ENCODE measurements at regions not wholly inside any gene's neighbourhood (a gene's known extent, or its start where the extent isn't known, plus 50 kb on each side); places are given as distances from the start of the nearest gene placed in this dataset.

- TF ChIP-seq GATA3 (IDR thresholded peaks at IDR 0.05; ENCODE audit: low read depth, low read length) = no peak
- no peak for TF ChIP-seq GATA2 (IDR thresholded peaks at IDR 0.05; ENCODE audit: low read depth, low read length)
Observed at GRCh38 chr5:57850109-57850508, 367.5 kb upstream of the ACTBL2 start.

- TF ChIP-seq GATA3 (IDR thresholded peaks at IDR 0.05; ENCODE audit: low read depth, low read length) (no peak), GATA2 (IDR thresholded peaks at IDR 0.05; ENCODE audit: low read depth, low read length) (no peak)
Observed at GRCh38 chr5:57845025-57845424, 362.4 kb upstream of the ACTBL2 start.

GRCh38 chr5:57844410-57844809, 361.8 kb upstream of the ACTBL2 start:
- no peak for TF ChIP-seq GATA2 (IDR thresholded peaks at IDR 0.05; ENCODE audit: low read depth, low read length)
- no peak for TF ChIP-seq GATA3 (IDR thresholded peaks at IDR 0.05; ENCODE audit: low read depth, low read length)

- no peak for TF ChIP-seq GATA2 (IDR thresholded peaks at IDR 0.05; ENCODE audit: low read depth, low read length)
- TF ChIP-seq GATA3 (IDR thresholded peaks at IDR 0.05; ENCODE audit: low read depth, low read length) = no peak
Observed at GRCh38 chr5:57843059-57843367, 360.4 kb upstream of the ACTBL2 start.

GRCh38 chr5:57842364-57843058, 359.9 kb upstream of the ACTBL2 start:
- TF ChIP-seq GATA2 (IDR thresholded peaks at IDR 0.05; ENCODE audit: low read depth, low read length) (no peak), GATA3 (IDR thresholded peaks at IDR 0.05; ENCODE audit: low read depth, low read length) (no peak)

- TF ChIP-seq GATA2 (IDR thresholded peaks at IDR 0.05; ENCODE audit: low read depth, low read length) = no peak
- no peak for TF ChIP-seq GATA3 (IDR thresholded peaks at IDR 0.05; ENCODE audit: low read depth, low read length)
Observed at GRCh38 chr5:57841676-57842363, 359.2 kb upstream of the ACTBL2 start.

GRCh38 chr5:57839437-57840079, 356.9 kb upstream of the ACTBL2 start:
- TF ChIP-seq GATA2 (IDR thresholded peaks at IDR 0.05; ENCODE audit: low read depth, low read length) (no peak), GATA3 (IDR thresholded peaks at IDR 0.05; ENCODE audit: low read depth, low read length) (no peak)

GRCh38 chr5:57839025-57839424, 356.4 kb upstream of the ACTBL2 start:
- TF ChIP-seq GATA2 (IDR thresholded peaks at IDR 0.05; ENCODE audit: low read depth, low read length) = no peak

GRCh38 chr5:57836921-57837320, 354.3 kb upstream of the ACTBL2 start:
- TF ChIP-seq GATA3 (IDR thresholded peaks at IDR 0.05; ENCODE audit: low read depth, low read length) (no peak), GATA2 (IDR thresholded peaks at IDR 0.05; ENCODE audit: low read depth, low read length) (no peak)

GRCh38 chr5:57836331-57836730, 353.7 kb upstream of the ACTBL2 start:
- TF ChIP-seq GATA3 (IDR thresholded peaks at IDR 0.05; ENCODE audit: low read depth, low read length) (no peak), GATA2 (IDR thresholded peaks at IDR 0.05; ENCODE audit: low read depth, low read length) (no peak)

GRCh38 chr5:57834829-57835608, 352.4 kb upstream of the ACTBL2 start:
- TF ChIP-seq GATA2 (IDR thresholded peaks at IDR 0.05; ENCODE audit: low read depth, low read length) = no peak
- no peak for TF ChIP-seq GATA3 (IDR thresholded peaks at IDR 0.05; ENCODE audit: low read depth, low read length)

- TF ChIP-seq GATA2 (IDR thresholded peaks at IDR 0.05; ENCODE audit: low read depth, low read length) = no peak
- no peak for TF ChIP-seq GATA3 (IDR thresholded peaks at IDR 0.05; ENCODE audit: low read depth, low read length)
Observed at GRCh38 chr5:57833489-57833888, 350.9 kb upstream of the ACTBL2 start.

- TF ChIP-seq GATA2 (IDR thresholded peaks at IDR 0.05; ENCODE audit: low read depth, low read length) (peak; percentile 67), GATA3 (IDR thresholded peaks at IDR 0.05; ENCODE audit: low read depth, low read length) (no peak; the same call in 1 of the 2 replicates)
Observed at GRCh38 chr5:57832875-57833274, 350.3 kb upstream of the ACTBL2 start.

GRCh38 chr5:57831932-57832331, 349.3 kb upstream of the ACTBL2 start:
- TF ChIP-seq GATA3 (IDR thresholded peaks at IDR 0.05; ENCODE audit: low read depth, low read length) (no peak), GATA2 (IDR thresholded peaks at IDR 0.05; ENCODE audit: low read depth, low read length) (no peak)
